Activated naive CD4-positive, alpha-beta T cell treated with anti-CD3 and anti-CD28 coated beads, Interleukin-2, amount 50 U/mL, for 24 hours (primary cell): ENCODE measurements at regions not wholly inside any gene's neighbourhood (a gene's known extent, or its start where the extent isn't known, plus 50 kb on each side); places are given as distances from the start of the nearest gene placed in this dataset.

Experiments used
- H3K27ac Mint-ChIP-seq: one replicate; pipeline ENCODE4 v1.8.0; 2021; ENCODE audit warnings: mild to moderate bottlenecking, mixed read lengths
- H3K27me3 Mint-ChIP-seq: one replicate; pipeline ENCODE4 v1.8.0; 2021; ENCODE audit warnings: mixed read lengths
- H3K36me3 Mint-ChIP-seq: one replicate; pipeline ENCODE4 v1.8.0; 2021; ENCODE audit warnings: mixed read lengths
- H3K4me1 Mint-ChIP-seq: one replicate; pipeline ENCODE4 v1.8.0; 2021; ENCODE audit warnings: mixed read lengths
- H3K4me3 Mint-ChIP-seq: one replicate; pipeline ENCODE4 v1.8.0; 2021; ENCODE audit warnings: mild to moderate bottlenecking, mixed read lengths
- H3K9me3 Mint-ChIP-seq: one replicate; pipeline ENCODE4 v1.8.0; 2021; ENCODE audit warnings: mixed read lengths

GRCh38 chr2:8189316-8189715 is 492.5 kb upstream of the ID2 start:
- no peaks in the 10 kb centered on the region for H3K27me3 Mint-ChIP-seq
- no peak overlapping the region for H3K27ac Mint-ChIP-seq
- peaks cover 2% of the 10 kb centered on the region for H3K36me3 Mint-ChIP-seq
- H3K4me1 Mint-ChIP-seq: no peaks in the 10 kb centered on the region
- no peak overlapping the region for H3K4me3 Mint-ChIP-seq
- H3K9me3 Mint-ChIP-seq: no peaks in the 10 kb centered on the region

DNA sequence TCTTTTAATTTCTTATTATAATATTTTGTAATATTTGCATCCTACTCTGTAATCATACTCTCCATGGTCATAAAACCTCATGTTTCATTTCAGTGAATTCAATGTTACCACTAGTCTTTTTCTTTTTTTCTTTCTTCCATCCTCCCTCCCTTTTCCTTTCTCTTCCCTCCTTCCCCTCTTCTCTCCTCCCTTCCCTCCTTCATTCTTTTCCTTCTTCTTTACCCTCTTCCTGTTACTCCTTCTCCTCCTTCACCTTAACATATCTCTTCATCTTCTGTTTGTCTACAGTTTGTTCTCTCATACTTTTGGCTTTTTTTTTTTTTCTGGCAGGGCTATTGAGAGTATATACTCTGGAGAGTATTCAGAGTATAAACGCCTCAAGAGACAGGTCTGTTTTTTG is 491.6 kb upstream of the ID2 start:
- Mint-ChIP-seq H3K27ac (no peak overlapping the region), H3K4me3 (no peak overlapping the region), H3K4me1 (no peaks in the 10 kb centered on the region), H3K9me3 (no peaks in the 10 kb centered on the region), H3K36me3 (peaks cover 2% of the 10 kb centered on the region), H3K27me3 (no peaks in the 10 kb centered on the region)

GRCh38 chr2:8191427-8191826 is 490.4 kb upstream of the ID2 start:
- no peaks in the 10 kb centered on the region for H3K4me1 Mint-ChIP-seq
- H3K4me3 Mint-ChIP-seq: no peak overlapping the region
- H3K36me3 Mint-ChIP-seq: no peaks in the 10 kb centered on the region
- no peaks in the 10 kb centered on the region for H3K27me3 Mint-ChIP-seq
- H3K27ac Mint-ChIP-seq: no peak overlapping the region
- H3K9me3 Mint-ChIP-seq: no peaks in the 10 kb centered on the region

- H3K27me3 Mint-ChIP-seq: no peaks in the 10 kb centered on the region
- H3K4me3 Mint-ChIP-seq: no peak overlapping the region
- H3K9me3 Mint-ChIP-seq: no peaks in the 10 kb centered on the region
- no peaks in the 10 kb centered on the region for H3K4me1 Mint-ChIP-seq
- no peak overlapping the region for H3K27ac Mint-ChIP-seq
- H3K36me3 Mint-ChIP-seq: no peaks in the 10 kb centered on the region
These were observed 488.7 kb upstream of the ID2 start for GRCh38 chr2:8193146-8193545.

GRCh38 chr2:8193686-8194615 is 487.9 kb upstream of the ID2 start:
- peaks cover 3% of the 10 kb centered on the region for H3K9me3 Mint-ChIP-seq
- no peak overlapping the region for H3K4me3 Mint-ChIP-seq
- peaks cover 2% of the 10 kb centered on the region for H3K27me3 Mint-ChIP-seq
- no peak overlapping the region for H3K27ac Mint-ChIP-seq
- no peaks in the 10 kb centered on the region for H3K36me3 Mint-ChIP-seq
- H3K4me1 Mint-ChIP-seq: no peaks in the 10 kb centered on the region

- peaks cover 10% of the 10 kb centered on the region for H3K9me3 Mint-ChIP-seq
- no peak overlapping the region for H3K27ac Mint-ChIP-seq
- H3K27me3 Mint-ChIP-seq: peaks cover 4% of the 10 kb centered on the region
- no peak overlapping the region for H3K4me3 Mint-ChIP-seq
- H3K36me3 Mint-ChIP-seq: peaks cover 4% of the 10 kb centered on the region
- H3K4me1 Mint-ChIP-seq: no peaks in the 10 kb centered on the region
These were observed 486.1 kb upstream of the ID2 start for GRCh38 chr2:8195784-8196183.

GRCh38 chr2:8196316-8196715 is 485.5 kb upstream of the ID2 start:
- peaks cover 5% of the 10 kb centered on the region for H3K27me3 Mint-ChIP-seq
- no peaks in the 10 kb centered on the region for H3K4me1 Mint-ChIP-seq
- peaks cover 4% of the 10 kb centered on the region for H3K36me3 Mint-ChIP-seq
- peaks cover 10% of the 10 kb centered on the region for H3K9me3 Mint-ChIP-seq
- H3K27ac Mint-ChIP-seq: no peak overlapping the region
- no peak overlapping the region for H3K4me3 Mint-ChIP-seq

GRCh38 chr2:8197101-8197500 is 484.8 kb upstream of the ID2 start:
- Mint-ChIP-seq H3K4me1 (no peaks in the 10 kb centered on the region), H3K27me3 (peaks cover 5% of the 10 kb centered on the region), H3K4me3 (no peak overlapping the region), H3K27ac (no peak overlapping the region), H3K9me3 (peaks cover 10% of the 10 kb centered on the region), H3K36me3 (peaks cover 4% of the 10 kb centered on the region)

DNA sequence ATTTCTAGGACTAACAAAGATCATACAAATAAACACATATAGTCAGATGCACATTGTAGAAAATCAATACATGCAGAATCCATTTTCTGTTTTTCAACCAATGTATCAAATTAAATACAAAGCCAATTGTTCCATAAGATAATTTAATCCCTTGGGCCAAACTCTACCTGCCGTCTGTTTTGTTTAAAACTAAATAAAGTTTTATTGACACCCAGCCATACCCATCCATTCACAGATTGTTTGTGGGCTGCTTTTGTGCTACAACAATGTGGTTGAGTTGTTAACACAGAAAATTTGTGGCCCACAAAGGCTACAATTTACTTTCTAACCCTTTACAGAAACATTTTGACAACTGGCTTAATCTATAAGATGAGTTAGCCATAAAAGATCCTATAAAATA is 484.0 kb upstream of the ID2 start:
- Mint-ChIP-seq H3K9me3 (peaks cover 10% of the 10 kb centered on the region), H3K4me3 (no peak overlapping the region), H3K27ac (no peak overlapping the region), H3K27me3 (peaks cover 5% of the 10 kb centered on the region), H3K4me1 (no peaks in the 10 kb centered on the region), H3K36me3 (peaks cover 4% of the 10 kb centered on the region)

GRCh38 chr2:8198766-8199382 is 483.0 kb upstream of the ID2 start:
- peaks cover 4% of the 10 kb centered on the region for H3K36me3 Mint-ChIP-seq
- no peaks in the 10 kb centered on the region for H3K4me1 Mint-ChIP-seq
- H3K4me3 Mint-ChIP-seq: no peak overlapping the region
- peaks cover 10% of the 10 kb centered on the region for H3K9me3 Mint-ChIP-seq
- no peak overlapping the region for H3K27ac Mint-ChIP-seq
- H3K27me3 Mint-ChIP-seq: peaks cover 5% of the 10 kb centered on the region

- Mint-ChIP-seq H3K27ac (no peak overlapping the region), H3K27me3 (peaks cover 5% of the 10 kb centered on the region), H3K4me3 (no peak overlapping the region), H3K9me3 (peaks cover 15% of the 10 kb centered on the region), H3K36me3 (peaks cover 4% of the 10 kb centered on the region), H3K4me1 (no peaks in the 10 kb centered on the region)
These were observed 479.7 kb upstream of the ID2 start for GRCh38 chr2:8202132-8202531.

- Mint-ChIP-seq H3K36me3 (peaks cover 7% of the 10 kb centered on the region), H3K27ac (no peak overlapping the region), H3K4me1 (no peaks in the 10 kb centered on the region), H3K27me3 (peaks cover 5% of the 10 kb centered on the region), H3K9me3 (peaks cover 27% of the 10 kb centered on the region), H3K4me3 (no peak overlapping the region)
These were observed 478.5 kb upstream of the ID2 start for GRCh38 chr2:8203364-8203763.

GRCh38 chr2:8204711-8205110 is 477.1 kb upstream of the ID2 start:
- Mint-ChIP-seq H3K4me3 (no peak overlapping the region), H3K27me3 (peaks cover 2% of the 10 kb centered on the region), H3K27ac (no peak overlapping the region), H3K9me3 (peaks cover 25% of the 10 kb centered on the region), H3K36me3 (peaks cover 9% of the 10 kb centered on the region), H3K4me1 (no peaks in the 10 kb centered on the region)

- Mint-ChIP-seq H3K4me1 (no peaks in the 10 kb centered on the region), H3K4me3 (no peak overlapping the region), H3K36me3 (peaks cover 5% of the 10 kb centered on the region), H3K27me3 (no peaks in the 10 kb centered on the region), H3K9me3 (peaks cover 20% of the 10 kb centered on the region), H3K27ac (no peak overlapping the region)
These were observed 472.4 kb upstream of the ID2 start for GRCh38 chr2:8209494-8209893.

- Mint-ChIP-seq H3K36me3 (peaks cover 5% of the 10 kb centered on the region), H3K4me3 (no peak overlapping the region), H3K9me3 (peaks cover 20% of the 10 kb centered on the region), H3K27me3 (no peaks in the 10 kb centered on the region), H3K27ac (no peak overlapping the region), H3K4me1 (no peaks in the 10 kb centered on the region)
These were observed 470.5 kb upstream of the ID2 start for GRCh38 chr2:8211384-8211783.

- H3K27ac Mint-ChIP-seq: no peak overlapping the region
- no peaks in the 10 kb centered on the region for H3K27me3 Mint-ChIP-seq
- H3K9me3 Mint-ChIP-seq: peaks cover 13% of the 10 kb centered on the region
- peaks cover 5% of the 10 kb centered on the region for H3K36me3 Mint-ChIP-seq
- no peaks in the 10 kb centered on the region for H3K4me1 Mint-ChIP-seq
- no peak overlapping the region for H3K4me3 Mint-ChIP-seq
These were observed 469.6 kb upstream of the ID2 start for GRCh38 chr2:8212239-8212638.
